PC-3 (cell line): ENCODE measurements at regions not wholly inside any gene's neighbourhood (a gene's known extent, or its start where the extent isn't known, plus 50 kb on each side); places are given as distances from the start of the nearest gene placed in this dataset.

Experiments
- CTCF ChIP-seq: fragments of 300-600 bp; sonication (generic); conservative IDR thresholded peaks from 2 replicates; pipeline ENCODE4 v1.5.1; 2017; ENCODE audit warnings: antibody characterized with exemption, low read depth, mild to moderate bottlenecking, low read length
- EZH2 ChIP-seq: fragments of 300-600 bp; sonication (generic); IDR thresholded peaks from one replicate; pipeline ENCODE4 v1.6.1; 2017; ENCODE audit warnings: antibody characterized with exemption, mild to moderate bottlenecking, low read length; ENCODE audit not compliant: unreplicated experiment

- TF ChIP-seq EZH2 (no peak), CTCF (no peak)
These were observed 144.7 kb downstream of the FAM47A start for GRCh38 chrX:33987458-33987857.
